Motor neuron (in vitro differentiated cells): ENCODE measurements at regions not wholly inside any gene's neighbourhood (a gene's known extent, or its start where the extent isn't known, plus 50 kb on each side); places are given as distances from the start of the nearest gene placed in this dataset.
"Not testable (repeated sequence)": the region's sequence is repeated elsewhere in the genome, so short reads cannot be mapped to it uniquely, and the experiment has no call there.

ENCODE experiments used
- ATAC-seq, 8 experiments: fragments of 200-7000 bp; cut with Tn5 transposase; replicated peaks in 6 of 8; 2 replicates each; pipeline ENCODE4 v1.8.0; 2021; ENCODE audit warnings: mild to moderate bottlenecking in 8 of 8, moderate library complexity in 8 of 8
- H3K27ac ChIP-seq, 2 donors: fragments of 250-450 bp; sonication (Bioruptor Pico); 2 replicates each; pipeline ENCODE4 v1.9.0; 2021; ENCODE audit warnings: antibody characterized with exemption in 2 of 2, mild to moderate bottlenecking in 2 of 2, moderate library complexity in 1 of 2
- H3K4me1 ChIP-seq, 2 donors: fragments of 250-450 bp; sonication (Bioruptor Pico); replicated peaks in 1 of 2; 2 replicates each; pipeline ENCODE4 v1.6.1; 2021; ENCODE audit warnings: antibody characterized with exemption in 2 of 2, mild to moderate bottlenecking in 2 of 2, moderate library complexity in 1 of 2
- H3K4me3 ChIP-seq, 5 donors: fragments of 250-450 bp; sonication (Bioruptor Pico); 2 replicates each; pipeline ENCODE4 v1.9.0; 2021; ENCODE audit warnings: antibody characterized with exemption in 5 of 5, mild to moderate bottlenecking in 5 of 5, moderate library complexity in 4 of 5
- WGBS, 10 experiments: fragments of 450-650 bp; shearing (Covaris generic); methylation state at CpG; one replicate each; pipeline ENCODE4 v1.0.0; 2022; 5-methylcytosine and 5-hydroxymethylcytosine counted together
- in situ Hi-C, 9 experiments: fragments of 400-800 bp; cut with MboI; loops; one replicate each; pipeline ENCODE4 v1.15.0; 2021; ENCODE audit warnings: low sequenced_read_pairs in 9 of 9, low pct_unique_long_range_greater_than_20kb in 2 of 9; ENCODE audit not compliant: unreplicated experiment in 9 of 9

GRCh38 chr6:10141746-10142443, 273.0 kb downstream of the TFAP2A start:
- no peak overlapping the region for H3K27ac ChIP-seq
- H3K4me3 ChIP-seq = no peak overlapping the region
- no peak for ATAC-seq
- WGBS, 10 experiments = 0 to 91% (median 56%) methylated on average over 2 to 3 of the region's 3 CpGs; no CpG with 5 or more reads in 2 of the 10 experiments
- no peaks in the 10 kb centered on the region for H3K4me1 ChIP-seq
- in situ Hi-C loops = no loop called here

DNA sequence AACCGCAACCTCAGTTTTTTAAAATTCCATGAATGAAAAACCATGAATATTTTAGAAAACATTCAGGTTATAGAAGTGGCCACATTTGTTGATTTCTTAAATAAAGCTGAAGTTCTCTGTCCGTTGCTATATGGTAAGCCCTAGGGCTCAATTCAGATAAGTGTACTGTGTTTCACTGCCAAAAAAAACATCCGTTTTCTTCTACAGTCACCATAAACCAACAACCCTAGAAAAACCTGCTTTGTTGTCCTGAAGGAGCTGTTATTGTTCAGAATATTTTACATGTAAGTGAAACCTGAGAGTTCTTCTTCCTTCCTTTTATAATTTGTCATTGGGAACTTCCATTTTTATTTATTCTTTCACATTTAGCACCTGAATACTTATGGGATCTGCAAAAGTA, 274.1 kb downstream of the TFAP2A start:
- in situ Hi-C loops = no loop called here
- Histone ChIP-seq H3K4me3 (no peak overlapping the region), H3K27ac (no peak overlapping the region), H3K4me1 (no peaks in the 10 kb centered on the region)
- 0 to 100% (median 68%) methylated on average over 1 to 3 of the region's 3 CpGs for WGBS, 10 experiments
- peak in 1 of 8 experiments; percentile 80 for ATAC-seq

DNA sequence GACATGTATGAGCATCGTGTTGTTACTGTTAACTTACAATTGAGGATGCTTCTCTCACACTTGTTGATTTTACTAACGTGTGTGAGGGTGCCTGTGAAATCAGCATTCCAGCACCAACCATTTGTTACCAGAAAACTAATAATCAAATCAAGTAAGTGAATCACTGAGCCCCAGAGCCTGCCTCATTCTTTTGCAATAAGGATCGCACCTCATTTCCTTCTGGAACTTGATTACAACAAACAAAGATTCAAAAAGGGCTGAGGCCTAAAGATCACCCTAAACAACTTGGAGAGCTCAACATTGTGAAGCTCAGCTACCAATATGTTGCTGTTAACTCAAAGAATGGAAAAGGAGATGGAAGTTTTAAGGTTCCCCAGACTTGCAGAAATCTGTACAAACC, 274.7 kb downstream of the TFAP2A start:
- Histone ChIP-seq H3K4me1 (no peaks in the 10 kb centered on the region), H3K27ac (no peak overlapping the region), H3K4me3 (no peak overlapping the region)
- in situ Hi-C loops = no loop called here
- no peak for ATAC-seq
- WGBS, 10 experiments = 6 to 86% (median 63%) methylated on average over 1 to 3 of the region's 3 CpGs; no CpG with 5 or more reads in 1 of the 10 experiments

DNA sequence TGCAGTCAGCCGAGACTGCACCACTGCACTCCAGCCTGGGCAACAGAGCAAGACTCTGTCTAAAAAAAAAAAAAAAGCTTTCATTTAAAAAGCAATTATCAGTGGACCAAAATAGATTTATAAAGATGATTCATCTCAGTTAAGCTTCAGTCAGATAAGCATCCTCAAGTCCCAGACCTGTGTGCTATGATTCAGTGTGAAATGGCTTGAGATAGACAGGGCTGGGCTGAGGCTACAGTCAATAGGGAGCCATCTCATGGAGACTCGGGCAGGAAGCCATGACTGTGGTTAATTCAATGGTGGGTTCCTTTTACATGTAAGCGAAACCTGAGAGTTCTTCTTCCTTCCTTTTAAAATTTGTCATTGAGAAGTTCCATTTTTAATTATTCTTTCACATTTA, 276.0 kb downstream of the TFAP2A start:
- no peak for ATAC-seq
- no peak overlapping the region for H3K4me3 ChIP-seq
- in situ Hi-C loops = no loop called here
- no peaks in the 10 kb centered on the region for H3K4me1 ChIP-seq
- no peak overlapping the region for H3K27ac ChIP-seq
- 14 to 100% (median 73%) methylated on average over 1 to 3 of the region's 3 CpGs; no CpG with 5 or more reads in 2 of the 10 experiments for WGBS, 10 experiments

GRCh38 chr6:10136636-10137035, 278.2 kb downstream of the TFAP2A start:
- H3K27ac ChIP-seq = no peak overlapping the region
- H3K4me3 ChIP-seq = no peak overlapping the region
- no peaks in the 10 kb centered on the region for H3K4me1 ChIP-seq
- in situ Hi-C loops = no loop called here
- WGBS, 10 experiments = 52 to 100% (median 96%) methylated on average over 1 to 7 of the region's 7 CpGs; no CpG with 5 or more reads in 2 of the 10 experiments
- no peak for ATAC-seq

GRCh38 chr6:10134185-10134584, 280.7 kb downstream of the TFAP2A start:
- H3K27ac ChIP-seq, H3K4me1 ChIP-seq, H3K4me3 ChIP-seq, ATAC-seq, in situ Hi-C loops: not testable (repeated sequence)
- 50 to 100% (median 100%) methylated on average over 2 to 4 of the region's 14 CpGs; no CpG with 5 or more reads in 7 of the 10 experiments for WGBS, 10 experiments

DNA sequence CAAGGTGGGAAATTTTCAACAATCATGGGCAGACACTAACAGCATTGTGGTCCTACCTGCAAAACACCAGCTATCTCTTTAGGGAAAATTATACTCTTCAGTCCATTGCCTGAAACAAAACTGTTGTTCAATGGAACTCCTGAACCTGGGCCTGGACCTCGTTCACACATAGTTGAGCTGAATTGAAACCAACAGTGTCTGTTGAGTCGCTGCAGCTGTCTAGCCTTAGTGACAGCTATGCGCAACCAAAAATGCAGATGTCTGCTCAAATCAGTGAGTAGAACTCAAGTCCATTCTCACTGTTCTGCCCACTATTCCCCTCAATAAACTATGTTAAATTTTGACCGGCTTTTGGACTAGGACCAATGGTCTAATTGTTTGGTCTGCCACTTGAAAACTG, 286.2 kb downstream of the TFAP2A start:
- 49 to 93% (median 76%) methylated on average over 1 to 4 of the region's 4 CpGs; no CpG with 5 or more reads in 2 of the 10 experiments for WGBS, 10 experiments
- Histone ChIP-seq H3K4me3 (no peak overlapping the region), H3K4me1 (no peaks in the 10 kb centered on the region), H3K27ac (no peak overlapping the region)
- in situ Hi-C loops = no loop called here
- no peak for ATAC-seq

- no peak overlapping the region for H3K27ac ChIP-seq
- WGBS, 10 experiments = 0 to 91% (median 50%) methylated on average over 1 of the region's 1 CpG; no CpG with 5 or more reads in 1 of the 10 experiments
- in situ Hi-C loops = no loop called here
- peak in 3 of 8 experiments; percentile 19 to 86 (median 70) for ATAC-seq
- H3K4me3 ChIP-seq = no peak overlapping the region
- H3K4me1 ChIP-seq = no peaks in the 10 kb centered on the region
Observed at GRCh38 chr6:10122164-10122563, 292.7 kb downstream of the TFAP2A start.

DNA sequence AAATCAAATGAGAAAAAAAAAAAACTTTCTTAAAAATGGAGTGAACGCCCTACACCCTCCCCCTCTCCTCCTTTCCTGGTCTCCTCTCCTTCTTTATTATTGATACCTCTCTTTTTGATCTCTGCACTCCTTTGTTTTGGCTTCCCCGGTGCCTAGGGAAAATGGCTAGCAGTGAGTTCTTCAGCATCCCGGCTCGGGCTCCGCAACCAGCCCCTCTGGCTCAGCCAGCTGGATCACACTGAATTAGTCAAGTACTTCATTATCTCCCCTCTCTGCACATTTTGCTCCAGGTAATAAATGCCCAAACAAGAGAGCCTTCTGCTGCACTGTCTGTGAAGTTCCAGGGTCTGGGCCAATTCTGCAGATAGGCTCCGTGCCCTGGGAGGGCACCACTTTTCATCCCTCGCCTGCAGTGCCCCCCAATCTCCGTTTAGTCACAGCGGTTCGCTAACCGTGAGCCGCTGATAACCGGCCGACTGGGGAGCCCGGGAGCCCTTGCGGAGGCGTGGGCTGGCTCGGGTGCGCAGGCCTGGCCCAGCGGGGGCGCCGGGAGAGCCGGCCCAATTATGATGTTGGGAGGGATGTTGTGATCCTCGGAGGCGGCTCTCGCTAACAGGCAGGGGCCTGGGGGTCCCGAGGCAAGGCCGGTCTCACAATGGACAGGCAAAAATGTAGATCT, 301.9 kb downstream of the TFAP2A start:
- peak in 2 of 8 experiments; percentile 30 to 44 for ATAC-seq
- H3K4me1 ChIP-seq = peaks cover 0 to 3% of the 10 kb centered on the region in 2 donors
- no peak overlapping the region for H3K27ac ChIP-seq
- 28 to 64% (median 40%) methylated on average over 2 to 12 of the region's 28 CpGs for WGBS, 10 experiments
- H3K4me3 ChIP-seq = no peak overlapping the region
- in situ Hi-C loops = no loop called here

- in situ Hi-C loops = no loop called here
- H3K4me1 ChIP-seq = peaks cover 0 to 3% of the 10 kb centered on the region in 2 donors
- no peak overlapping the region for H3K27ac ChIP-seq
- WGBS, 10 experiments = 47 to 82% (median 58%) methylated on average over 3 to 7 of the region's 7 CpGs; no CpG with 5 or more reads in 1 of the 10 experiments
- peak in 2 of 8 experiments; percentile 21 to 27 for ATAC-seq
- H3K4me3 ChIP-seq = no peak overlapping the region
Observed at GRCh38 chr6:10111975-10112374, 302.9 kb downstream of the TFAP2A start.

GRCh38 chr6:10101551-10102252, 313.2 kb downstream of the TFAP2A start:
- in situ Hi-C loops = no loop called here
- WGBS, 10 experiments = 24 to 100% (median 88%) methylated on average over 2 to 4 of the region's 4 CpGs; no CpG with 5 or more reads in 2 of the 10 experiments
- ATAC-seq = no peak
- Histone ChIP-seq H3K4me1 (peaks cover 10 to 12% of the 10 kb centered on the region in 2 donors), H3K4me3 (no peak overlapping the region), H3K27ac (no peak overlapping the region)

DNA sequence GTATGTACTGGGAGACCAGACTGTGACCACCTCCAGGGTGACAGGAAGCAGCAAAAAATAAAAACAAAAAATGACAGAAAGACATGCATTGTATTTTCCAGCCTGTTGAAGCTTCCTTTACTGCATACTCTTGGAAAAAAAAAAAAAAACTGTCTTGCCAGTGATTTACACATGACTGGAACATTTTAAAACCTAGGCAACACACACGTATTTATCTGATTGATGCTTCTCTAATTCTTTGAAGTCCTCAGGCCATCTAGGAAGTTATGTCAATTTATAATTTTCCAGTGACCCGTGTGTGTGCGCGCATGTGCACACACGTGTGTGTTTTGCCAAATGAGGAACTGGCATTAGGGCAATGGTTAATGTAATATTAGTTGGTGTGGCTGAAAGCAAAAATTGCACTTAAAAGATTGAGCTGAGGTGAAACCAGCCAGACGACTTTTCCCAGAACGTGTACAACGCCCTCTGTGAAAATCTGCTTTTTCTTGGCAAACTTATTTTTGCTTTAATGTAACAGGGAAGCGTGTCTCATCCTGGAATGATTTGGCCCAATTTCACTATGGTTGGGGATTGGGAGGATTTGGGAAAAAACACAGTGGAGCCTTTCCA, 315.2 kb downstream of the TFAP2A start:
- peak overlapping the region in 3 of 5 donors; percentile 17 to 25 (median 19) for H3K4me3 ChIP-seq
- H3K4me1 ChIP-seq = peaks cover 10 to 12% of the 10 kb centered on the region in 2 donors
- ATAC-seq = peak in 2 of 8 experiments; percentile 27 to 50
- 31 to 100% (median 62%) methylated on average over 2 to 9 of the region's 9 CpGs; no CpG with 5 or more reads in 1 of the 10 experiments for WGBS, 10 experiments
- in situ Hi-C loops = no loop called here
- H3K27ac ChIP-seq = no peak overlapping the region
